IMR-90 (cell line): ENCODE measurements at regions not wholly inside any gene's neighbourhood (a gene's known extent, or its start where the extent isn't known, plus 50 kb on each side); places are given as distances from the start of the nearest gene placed in this dataset.

Source experiments
- ATAC-seq: fragments of 200-7000 bp; cut with Tn5 transposase; 2 replicates; pipeline ENCODE4 v1.9.1; 2020; ENCODE audit warnings: low read depth, mild to moderate bottlenecking, moderate library complexity
- BruUV-seq: library from RNA; stranded (reverse); fragments of 400-500 nt; replicated peaks from 2 replicates; lab custom pipeline; 2021; lab: Mats Ljungman, UMichigan
- CTCF ChIA-PET: fragments of 300-600 bp; formaldehyde crosslinking; extraction: SDS; loops from one replicate; lab custom pipeline; 2021; ENCODE audit warnings: antibody characterized with exemption; lab: Yijun Ruan, JAX
- POLR2A ChIA-PET: fragments of 300-600 bp; sonication (Branson Sonifier 250); formaldehyde crosslinking; loops from one replicate; lab custom pipeline; 2022; ENCODE audit warnings: antibody characterized with exemption; ENCODE audit not compliant: unreplicated experiment; lab: Charles Lee
- DNase-seq: peaks from one replicate; pipeline ENCODE4 v3.0.0; 2013
- H2AFZ ChIP-seq: replicated peaks from 2 replicates; pipeline ENCODE3; 2013; ENCODE audit warnings: low read length, mild to moderate bottlenecking; ENCODE audit not compliant: poor library complexity
- H2AK5ac ChIP-seq: 2 replicates; pipeline ENCODE4 v1.6.1; 2013; ENCODE audit warnings: low read depth, low read length, inconsistent platforms
- H2AK9ac ChIP-seq: replicated peaks from 2 replicates; pipeline ENCODE3; 2013; ENCODE audit warnings: mild to moderate bottlenecking, low read depth, low read length, moderate library complexity; ENCODE audit not compliant: poor library complexity
- H2BK120ac ChIP-seq: 2 replicates; pipeline ENCODE4 v1.6.1; 2013; ENCODE audit warnings: low read depth, low read length, inconsistent platforms
- H2BK15ac ChIP-seq: 3 replicates; pipeline ENCODE4 v1.6.1; 2013; ENCODE audit warnings: low read depth, low read length, inconsistent platforms
- H2BK20ac ChIP-seq: 2 replicates; pipeline ENCODE4 v1.6.1; 2013; ENCODE audit warnings: low read depth, mild to moderate bottlenecking, inconsistent platforms, low read length, moderate library complexity
- H2BK5ac ChIP-seq: 2 replicates; pipeline ENCODE4 v1.6.1; 2013; ENCODE audit warnings: mild to moderate bottlenecking, low read depth, low read length, inconsistent platforms; ENCODE audit not compliant: poor library complexity, severe bottlenecking
- H3K14ac ChIP-seq: replicated peaks from 2 replicates; pipeline ENCODE4 v1.6.1; 2013; ENCODE audit warnings: low read depth, low read length, inconsistent platforms
- H3K18ac ChIP-seq: 2 replicates; pipeline ENCODE4 v1.6.1; 2013; ENCODE audit warnings: low read depth, low read length, control low read depth
- H3K23ac ChIP-seq: 2 replicates; pipeline ENCODE4 v1.6.1; 2013; ENCODE audit warnings: low read depth, low read length, inconsistent platforms
- H3K27ac ChIP-seq: 2 replicates; pipeline ENCODE4 v1.5.1; 2013; ENCODE audit warnings: mild to moderate bottlenecking, control low read depth, low read length; ENCODE audit not compliant: insufficient read depth
- H3K27me3 ChIP-seq: 2 replicates; pipeline ENCODE4 v1.6.1; 2013; ENCODE audit warnings: low read length; ENCODE audit not compliant: control insufficient read depth, insufficient read depth
- H3K36me3 ChIP-seq: 2 replicates; pipeline ENCODE4 v1.6.1; 2013; ENCODE audit warnings: low read length, mixed read lengths; ENCODE audit not compliant: control insufficient read depth, insufficient read depth
- H3K4ac ChIP-seq: 2 replicates; pipeline ENCODE4 v1.6.1; 2013; ENCODE audit warnings: low read depth, low read length, inconsistent platforms
- H3K4me1 ChIP-seq: 2 replicates; pipeline ENCODE4 v1.6.1; 2013; ENCODE audit warnings: low read length, mixed read lengths; ENCODE audit not compliant: control insufficient read depth, insufficient read depth
- H3K4me2 ChIP-seq: 2 replicates; pipeline ENCODE4 v1.6.1; 2013; ENCODE audit warnings: low read depth, mild to moderate bottlenecking, control low read depth, low read length, moderate library complexity
- H3K4me3 ChIP-seq: 2 replicates; pipeline ENCODE4 v1.5.1; 2013; ENCODE audit warnings: low read depth, mild to moderate bottlenecking, control low read depth, low read length, moderate library complexity; ENCODE audit not compliant: insufficient read depth
- H3K56ac ChIP-seq: 2 replicates; pipeline ENCODE4 v1.6.1; 2013; ENCODE audit warnings: low read length, inconsistent platforms; ENCODE audit not compliant: insufficient read depth; ENCODE audit errors: extremely low read depth
- H3K79me1 ChIP-seq, 2 experiments: 2 replicates each; pipeline ENCODE4 v1.6.1; 2013; ENCODE audit warnings: low read length in 2 of 2, inconsistent platforms in 1 of 2, low read depth in 1 of 2
- H3K9ac ChIP-seq: 2 replicates; pipeline ENCODE4 v1.6.1; 2013; ENCODE audit warnings: low read depth, low read length, control low read depth
- H3K9me1 ChIP-seq: 2 replicates; pipeline ENCODE4 v1.6.1; 2013; ENCODE audit warnings: low read length, inconsistent platforms; ENCODE audit not compliant: insufficient read depth
- H3K9me3 ChIP-seq: 2 replicates; pipeline ENCODE4 v1.6.1; 2013; ENCODE audit warnings: low read length; ENCODE audit not compliant: control insufficient read depth, insufficient read depth
- H4K20me1 ChIP-seq: 2 replicates; pipeline ENCODE4 v1.6.1; 2013; ENCODE audit warnings: low read length, inconsistent platforms; ENCODE audit not compliant: insufficient read depth
- H4K5ac ChIP-seq: 2 replicates; pipeline ENCODE4 v1.6.1; 2013; ENCODE audit warnings: mild to moderate bottlenecking, low read depth, low read length, control low read depth
- H4K8ac ChIP-seq, 2 experiments: 2 replicates each; pipeline ENCODE4 v1.6.1; 2013; ENCODE audit warnings: low read depth in 2 of 2, low read length in 2 of 2, control low read depth in 1 of 2, inconsistent platforms in 1 of 2
- H4K91ac ChIP-seq: 2 replicates; pipeline ENCODE4 v1.6.1; 2013; ENCODE audit warnings: low read depth, low read length, inconsistent platforms; ENCODE audit not compliant: insufficient read depth
- BHLHE40 ChIP-seq: fragments of 150-350 bp; IDR thresholded peaks from 2 replicates; pipeline ENCODE4 v1.6.1; 2016; ENCODE audit warnings: mild to moderate bottlenecking, low read depth, low read length
- CEBPB ChIP-seq: IDR thresholded peaks from 2 replicates; pipeline ENCODE4 v1.6.1; 2012; ENCODE audit warnings: low read depth, low read length, improper control_type of control experiment
- CHD1 ChIP-seq: IDR thresholded peaks from 2 replicates; pipeline ENCODE4 v1.6.1; 2012; ENCODE audit warnings: low read depth, low read length, improper control_type of control experiment
- ELK1 ChIP-seq: fragments of 150-350 bp; IDR thresholded peaks from 2 replicates; pipeline ENCODE4 v1.6.1; 2016; ENCODE audit warnings: low read depth, mild to moderate bottlenecking, low read length, moderate library complexity, borderline replicate concordance
- MAFK ChIP-seq: IDR thresholded peaks from 2 replicates; pipeline ENCODE4 v1.6.1; 2012; ENCODE audit warnings: low read depth, low read length, improper control_type of control experiment
- MXI1 ChIP-seq: IDR thresholded peaks from 2 replicates; pipeline ENCODE4 v1.6.1; 2012; ENCODE audit warnings: low read depth, mild to moderate bottlenecking, low read length, moderate library complexity, borderline replicate concordance
- NFE2L2 ChIP-seq: fragments of 150-350 bp; IDR thresholded peaks from 2 replicates; pipeline ENCODE4 v1.6.1; 2016; ENCODE audit warnings: low read depth, mild to moderate bottlenecking, low read length
- RAD21 ChIP-seq: IDR thresholded peaks from 2 replicates; pipeline ENCODE4 v1.6.1; 2012; ENCODE audit warnings: low read length, improper control_type of control experiment
- WGBS, 2 experiments: methylation state at CpG; one replicate each; pipeline versions ENCODE4 v1.1.5 to v1.1.7; 2013; ENCODE audit warnings: missing lambda C conversion rate in 2 of 2; ENCODE audit not compliant: insufficient read length in 1 of 2; ENCODE audit errors: extremely low coverage in 2 of 2; 5-methylcytosine and 5-hydroxymethylcytosine counted together
- dilution Hi-C: fragments of 300-500 bp; cut with HindIII; formaldehyde crosslinking; loops from one replicate; pipeline ENCODE4 v1.14.3; 2018; ENCODE audit warnings: low sequenced_read_pairs; ENCODE audit not compliant: unreplicated experiment
- in situ Hi-C: fragments of 300-500 bp; cut with MboI; formaldehyde crosslinking; loops from 3 replicates; pipeline ENCODE4 v1.14.3; 2019; ENCODE audit warnings: low sequenced_read_pairs, inconsistent platforms, mixed read lengths
- intact Hi-C: fragments of 100-400 bp; cut with micrococcal nuclease; formaldehyde crosslinking; loops from 2 replicates; pipeline ENCODE4 v1.10.0; 2022

- peak overlapping the region in 1 of 2 experiments; percentile 43; a peak in 1 of 4 replicates for H4K8ac ChIP-seq
- WGBS, 2 experiments = no CpG with 5 or more reads among the region's 2 CpGs
- H2AK5ac ChIP-seq = no peak overlapping the region; the same call in 1 of the 2 replicates
- intact Hi-C loops = no loop called here
- no peaks in the 10 kb centered on the region for H3K79me1 ChIP-seq
- peak overlapping the region; percentile 31 for H2BK5ac ChIP-seq
- ChIA-PET POLR2A (no interaction called here), CTCF (no interaction called here)
- H3K27me3 ChIP-seq = no peaks in the 10 kb centered on the region
- H3K4me1 ChIP-seq = peaks cover 4% of the 10 kb centered on the region; the same call in 1 of the 2 replicates
- H2BK120ac ChIP-seq = peak overlapping the region; percentile 83; the same call in 1 of the 2 replicates
- H3K4me2 ChIP-seq = no peak overlapping the region
- no peak overlapping the region for H3K56ac ChIP-seq
- H3K9me3 ChIP-seq = no peaks in the 10 kb centered on the region
- peak overlapping the region; percentile 83 for H3K14ac ChIP-seq
- TF ChIP-seq RAD21 (no peak), NFE2L2 (no peak), BHLHE40 (no peak), ELK1 (no peak), MXI1 (no peak), CHD1 (no peak), MAFK (no peak), CEBPB (no peak)
- no peak overlapping the region for H4K91ac ChIP-seq
- no peak overlapping the region for H3K23ac ChIP-seq
- H3K9ac ChIP-seq = no peak overlapping the region
- peak overlapping the region; percentile 79; the same call in 1 of the 2 replicates for H2BK20ac ChIP-seq
- no TSS peak for BruUV-seq
- no peak overlapping the region for H3K4me3 ChIP-seq
- peak overlapping the region; percentile 73; the same call in 1 of the 2 replicates for H3K4ac ChIP-seq
- ATAC-seq (no peak), DNase-seq (no peak)
- H2AFZ ChIP-seq = no peak overlapping the region
- no peak overlapping the region; the same call in 1 of the 2 replicates for H4K5ac ChIP-seq
- in situ Hi-C loops = no loop called here
- peaks cover 3% of the 10 kb centered on the region; the same call in 1 of the 2 replicates for H3K9me1 ChIP-seq
- no peaks in the 10 kb centered on the region for H3K36me3 ChIP-seq
- H3K27ac ChIP-seq = no peak overlapping the region
- no peak overlapping the region for H2AK9ac ChIP-seq
- H2BK15ac ChIP-seq = peak overlapping the region; percentile 64; the same call in 1 of the 3 replicates
- dilution Hi-C loops = no loop called here
- no peaks in the 10 kb centered on the region for H4K20me1 ChIP-seq
- H3K18ac ChIP-seq = peak overlapping the region; percentile 14; the same call in 1 of the 2 replicates
Measured at GRCh38 chr6:130679684-130680083, 147.5 kb upstream of the SMLR1 start.
